ENCODE measurements at regions not wholly inside any gene's neighbourhood (a gene's known extent, or its start where the extent isn't known, plus 50 kb on each side); places are given as distances from the start of the nearest gene placed in this dataset.

DNA sequence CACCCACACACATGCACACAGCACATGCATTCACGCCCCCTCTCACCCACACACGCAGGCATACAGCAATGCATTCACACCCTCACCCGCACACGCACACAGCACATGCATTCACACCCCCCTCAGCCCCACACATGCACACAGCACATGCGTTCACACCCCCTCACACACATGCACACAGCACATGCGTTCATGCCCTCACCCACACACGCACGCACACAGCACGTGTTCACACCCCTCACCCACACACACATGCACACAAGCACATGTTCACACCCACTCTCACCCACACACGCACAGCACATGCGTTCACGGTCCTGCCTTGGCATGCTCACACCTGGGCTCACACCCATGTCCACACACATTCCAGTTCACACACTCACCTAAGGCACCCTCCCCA is 64.2 kb downstream of the ENGASE start:
- TF ChIP-seq, protein P1, sequence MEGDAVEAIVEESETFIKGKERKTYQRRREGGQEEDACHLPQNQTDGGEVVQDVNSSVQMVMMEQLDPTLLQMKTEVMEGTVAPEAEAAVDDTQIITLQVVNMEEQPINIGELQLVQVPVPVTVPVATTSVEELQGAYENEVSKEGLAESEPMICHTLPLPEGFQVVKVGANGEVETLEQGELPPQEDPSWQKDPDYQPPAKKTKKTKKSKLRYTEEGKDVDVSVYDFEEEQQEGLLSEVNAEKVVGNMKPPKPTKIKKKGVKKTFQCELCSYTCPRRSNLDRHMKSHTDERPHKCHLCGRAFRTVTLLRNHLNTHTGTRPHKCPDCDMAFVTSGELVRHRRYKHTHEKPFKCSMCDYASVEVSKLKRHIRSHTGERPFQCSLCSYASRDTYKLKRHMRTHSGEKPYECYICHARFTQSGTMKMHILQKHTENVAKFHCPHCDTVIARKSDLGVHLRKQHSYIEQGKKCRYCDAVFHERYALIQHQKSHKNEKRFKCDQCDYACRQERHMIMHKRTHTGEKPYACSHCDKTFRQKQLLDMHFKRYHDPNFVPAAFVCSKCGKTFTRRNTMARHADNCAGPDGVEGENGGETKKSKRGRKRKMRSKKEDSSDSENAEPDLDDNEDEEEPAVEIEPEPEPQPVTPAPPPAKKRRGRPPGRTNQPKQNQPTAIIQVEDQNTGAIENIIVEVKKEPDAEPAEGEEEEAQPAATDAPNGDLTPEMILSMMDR (IDR thresholded peaks at IDR 0.05), result no peak
- TF ChIP-seq POLR2AphosphoS5 (IDR thresholded peaks at IDR 0.05), result no peak
